ENCODE measurements at regions not wholly inside any gene's neighbourhood (a gene's known extent, or its start where the extent isn't known, plus 50 kb on each side); places are given as distances from the start of the nearest gene placed in this dataset.

DNA sequence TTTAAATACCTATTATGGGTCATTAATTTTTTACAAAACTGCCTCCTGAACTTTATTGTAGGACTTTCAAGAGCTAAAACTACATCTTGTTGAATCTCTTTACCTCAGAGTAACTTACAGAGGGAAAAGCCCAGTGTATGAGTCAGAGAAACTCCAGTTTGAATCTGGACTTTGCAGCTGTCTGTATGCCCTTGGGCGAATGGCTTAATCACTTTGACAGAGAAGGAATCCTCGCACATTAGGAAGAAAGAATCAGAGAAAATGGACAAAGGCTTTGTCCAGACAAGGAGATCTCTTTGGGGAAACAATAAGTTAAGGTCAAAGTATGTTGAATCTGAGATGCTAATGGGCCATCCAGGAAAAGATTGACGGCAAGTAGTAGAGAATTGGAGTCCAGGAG lies 484.2 kb upstream of the CELF2 start:
- ATAC-seq (ENCODE audit: low read depth) = peak; percentile 48
- no peaks in the 10 kb centered on the region for H3K9me3 ChIP-seq (ENCODE audit: control insufficient read depth, insufficient read depth, low read length)
- intact Hi-C loops (cut with micrococcal nuclease) (no loop called here), dilution Hi-C loops (cut with HindIII; ENCODE audit: low sequenced_read_pairs, unreplicated experiment) (no loop called here), in situ Hi-C loops (cut with MboI; ENCODE audit: low sequenced_read_pairs) (no loop called here)
- no peak overlapping the region for H4K91ac ChIP-seq (ENCODE audit: insufficient read depth, low read depth, low read length)
- no peak overlapping the region for H3K9ac ChIP-seq (ENCODE audit: low read depth, low read length)
- H3K36me3 ChIP-seq (ENCODE audit: control insufficient read depth, insufficient read depth, low read length) = no peaks in the 10 kb centered on the region
- no TSS peak for BruUV-seq (replicated peaks)
- no peak overlapping the region for H4K5ac ChIP-seq (ENCODE audit: low read depth, low read length)
- H2AK5ac ChIP-seq (ENCODE audit: low read depth, low read length) = no peak overlapping the region
- no peak overlapping the region for H3K56ac ChIP-seq (ENCODE audit: extremely low read depth, insufficient read depth, low read length)
- H2BK15ac ChIP-seq (ENCODE audit: low read depth, low read length) = no peak overlapping the region
- no peak overlapping the region for H2AFZ ChIP-seq (replicated peaks; ENCODE audit: low read length, poor library complexity)
- TF ChIP-seq POLR2A (IDR thresholded peaks at IDR 0.05; ENCODE audit: low read depth, low read length) (no peak), BHLHE40 (IDR thresholded peaks at IDR 0.05; ENCODE audit: low read depth, low read length) (no peak), MAFK (IDR thresholded peaks at IDR 0.05; ENCODE audit: low read depth, low read length) (no peak), CHD1 (IDR thresholded peaks at IDR 0.05; ENCODE audit: low read depth, low read length) (no peak), RFX5 (IDR thresholded peaks at IDR 0.05; ENCODE audit: low read depth, low read length) (no peak), RCOR1 (IDR thresholded peaks at IDR 0.05; ENCODE audit: insufficient replicate concordance, low read length) (no peak)
- TF ChIP-seq, protein P1, sequence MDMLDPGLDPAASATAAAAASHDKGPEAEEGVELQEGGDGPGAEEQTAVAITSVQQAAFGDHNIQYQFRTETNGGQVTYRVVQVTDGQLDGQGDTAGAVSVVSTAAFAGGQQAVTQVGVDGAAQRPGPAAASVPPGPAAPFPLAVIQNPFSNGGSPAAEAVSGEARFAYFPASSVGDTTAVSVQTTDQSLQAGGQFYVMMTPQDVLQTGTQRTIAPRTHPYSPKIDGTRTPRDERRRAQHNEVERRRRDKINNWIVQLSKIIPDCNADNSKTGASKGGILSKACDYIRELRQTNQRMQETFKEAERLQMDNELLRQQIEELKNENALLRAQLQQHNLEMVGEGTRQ (IDR thresholded peaks at IDR 0.05; ENCODE audit: low read depth, low read length) = no peak
- no peak overlapping the region for H3K23ac ChIP-seq (ENCODE audit: low read depth, low read length)
- H3K18ac ChIP-seq (ENCODE audit: low read depth, low read length) = peak overlapping the region; percentile 70; the same call in 1 of the 2 replicates
- H2BK120ac ChIP-seq (ENCODE audit: low read depth, low read length) = no peak overlapping the region
- H4K20me1 ChIP-seq (ENCODE audit: insufficient read depth, low read length) = no peaks in the 10 kb centered on the region
- H3K4me1 ChIP-seq (ENCODE audit: control insufficient read depth, insufficient read depth, low read length) = peaks cover 3% of the 10 kb centered on the region; the same call in 1 of the 2 replicates
- no peaks in the 10 kb centered on the region for H3K79me1 ChIP-seq (ENCODE audit: low read depth in 1 of 2, low read length in 2 of 2)
- no peak overlapping the region for H3K4me3 ChIP-seq (ENCODE audit: insufficient read depth, low read depth, low read length)
- H2BK5ac ChIP-seq (ENCODE audit: low read depth, low read length, poor library complexity, severe bottlenecking) = no peak overlapping the region
- no peak overlapping the region for H3K4ac ChIP-seq (ENCODE audit: low read depth, low read length)
- no peak overlapping the region for H2AK9ac ChIP-seq (replicated peaks; ENCODE audit: low read depth, low read length, poor library complexity)
- no peak overlapping the region for H3K4me2 ChIP-seq (ENCODE audit: low read depth, low read length)
- no peak overlapping the region for H3K14ac ChIP-seq (replicated peaks; ENCODE audit: low read depth, low read length)
- no peak overlapping the region for H4K8ac ChIP-seq (ENCODE audit: low read depth in 2 of 2, low read length in 2 of 2)
- H3K27ac ChIP-seq (ENCODE audit: insufficient read depth, low read length) = no peak overlapping the region
- ChIA-PET POLR2A (ENCODE audit: unreplicated experiment) (no interaction called here), CTCF (no interaction called here)
- no CpG with 5 or more reads among the region's 3 CpGs for WGBS, 2 experiments (ENCODE audit: extremely low coverage in 2 of 2, insufficient read length in 1 of 2)
- H3K27me3 ChIP-seq (ENCODE audit: control insufficient read depth, insufficient read depth, low read length) = no peaks in the 10 kb centered on the region
- no peak overlapping the region for H2BK20ac ChIP-seq (ENCODE audit: low read depth, low read length)
- DNase-seq = peak; percentile 49
- no peaks in the 10 kb centered on the region for H3K9me1 ChIP-seq (ENCODE audit: insufficient read depth, low read length)

Measured in IMR-90 (cell line).